ENCODE measurements at regions not wholly inside any gene's neighbourhood (a gene's known extent, or its start where the extent isn't known, plus 50 kb on each side); places are given as distances from the start of the nearest gene placed in this dataset.

DNA sequence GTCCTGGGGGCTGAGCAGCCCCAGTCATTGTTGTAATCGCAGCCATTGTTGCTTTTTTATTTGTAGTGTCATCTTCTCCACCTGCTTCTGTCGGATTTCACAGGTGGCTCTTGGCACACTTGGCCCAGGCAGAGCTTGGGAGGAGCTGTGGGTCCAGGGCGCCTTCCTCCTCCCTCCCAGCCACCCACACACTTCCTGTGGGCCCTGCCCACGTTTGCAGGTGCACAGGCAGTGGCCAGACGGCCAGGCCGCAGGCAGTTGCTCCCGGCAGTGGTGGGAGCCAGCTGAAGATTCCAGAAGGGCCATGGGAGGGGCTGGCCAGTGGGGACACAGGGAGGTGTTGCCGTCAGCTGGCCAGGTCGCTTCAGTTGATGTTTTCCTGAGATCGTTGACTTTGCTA is 1191.9 kb downstream of the BRD1 start:
- Histone ChIP-seq H3K27me3 (peaks cover 0 to 40% (median 0%) of the 10 kb centered on the region in 3 donors), H3K9me3 (no peaks in the 10 kb centered on the region), H3K36me3 (no peaks in the 10 kb centered on the region), H3K27ac (no peak overlapping the region), H3K4me1 (peaks cover 0 to 5% (median 0%) of the 10 kb centered on the region in 4 donors), H3K4me3 (no peak overlapping the region)
- intact Hi-C loops (cut with DNase I; ENCODE audit: low total_unique reads): no loop called here
- DNase-seq: peak in 1 of 2 donors; percentile 67
- TF ChIP-seq POLR2AphosphoS5 (IDR thresholded peaks at IDR 0.05) (no peak), POLR2A (IDR thresholded peaks at IDR 0.05) (no peak), EP300 (IDR thresholded peaks at IDR 0.05) (no peak)
- TF ChIP-seq, protein P1, sequence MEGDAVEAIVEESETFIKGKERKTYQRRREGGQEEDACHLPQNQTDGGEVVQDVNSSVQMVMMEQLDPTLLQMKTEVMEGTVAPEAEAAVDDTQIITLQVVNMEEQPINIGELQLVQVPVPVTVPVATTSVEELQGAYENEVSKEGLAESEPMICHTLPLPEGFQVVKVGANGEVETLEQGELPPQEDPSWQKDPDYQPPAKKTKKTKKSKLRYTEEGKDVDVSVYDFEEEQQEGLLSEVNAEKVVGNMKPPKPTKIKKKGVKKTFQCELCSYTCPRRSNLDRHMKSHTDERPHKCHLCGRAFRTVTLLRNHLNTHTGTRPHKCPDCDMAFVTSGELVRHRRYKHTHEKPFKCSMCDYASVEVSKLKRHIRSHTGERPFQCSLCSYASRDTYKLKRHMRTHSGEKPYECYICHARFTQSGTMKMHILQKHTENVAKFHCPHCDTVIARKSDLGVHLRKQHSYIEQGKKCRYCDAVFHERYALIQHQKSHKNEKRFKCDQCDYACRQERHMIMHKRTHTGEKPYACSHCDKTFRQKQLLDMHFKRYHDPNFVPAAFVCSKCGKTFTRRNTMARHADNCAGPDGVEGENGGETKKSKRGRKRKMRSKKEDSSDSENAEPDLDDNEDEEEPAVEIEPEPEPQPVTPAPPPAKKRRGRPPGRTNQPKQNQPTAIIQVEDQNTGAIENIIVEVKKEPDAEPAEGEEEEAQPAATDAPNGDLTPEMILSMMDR (IDR thresholded peaks at IDR 0.05): no peak
- WGBS, 5 donors: 20 to 38% (median 23%) methylated on average over 10 of the region's 10 CpGs

DNA sequence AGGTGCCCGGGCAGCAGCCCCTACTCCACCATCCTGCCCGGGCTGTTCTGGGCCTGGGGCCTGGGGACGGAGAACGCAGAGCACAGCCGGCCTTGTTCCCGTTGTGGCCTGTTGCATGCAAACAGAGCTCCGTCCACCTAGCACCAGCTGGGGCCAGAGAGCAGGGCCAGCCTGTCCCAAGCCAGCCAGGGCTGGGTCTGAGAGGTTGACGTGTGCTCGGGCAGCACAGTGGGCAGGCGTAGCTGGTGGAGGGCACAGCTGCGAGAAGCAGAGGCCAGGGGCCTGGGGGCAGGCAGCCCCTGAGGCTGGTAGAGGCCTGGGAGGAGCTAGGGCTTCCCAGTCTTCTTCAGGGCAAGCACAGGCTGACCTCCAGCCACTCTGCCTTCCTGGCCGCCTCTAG is 1192.6 kb downstream of the BRD1 start:
- TF ChIP-seq POLR2AphosphoS5 (IDR thresholded peaks at IDR 0.05) (no peak), POLR2A (IDR thresholded peaks at IDR 0.05) (no peak), EP300 (IDR thresholded peaks at IDR 0.05) (no peak)
- TF ChIP-seq, protein P1 (IDR thresholded peaks at IDR 0.05): no peak
- DNase-seq: no peak
- Histone ChIP-seq H3K4me1 (peaks cover 0 to 5% (median 0%) of the 10 kb centered on the region in 4 donors), H3K36me3 (no peaks in the 10 kb centered on the region), H3K27me3 (peaks cover 0 to 39% (median 0%) of the 10 kb centered on the region in 3 donors), H3K4me3 (no peak overlapping the region), H3K27ac (no peak overlapping the region), H3K9me3 (no peaks in the 10 kb centered on the region)
- WGBS, 5 donors: 78 to 91% (median 85%) methylated on average over 4 to 12 of the region's 12 CpGs
- intact Hi-C loops (cut with DNase I; ENCODE audit: low total_unique reads): no loop called here

DNA sequence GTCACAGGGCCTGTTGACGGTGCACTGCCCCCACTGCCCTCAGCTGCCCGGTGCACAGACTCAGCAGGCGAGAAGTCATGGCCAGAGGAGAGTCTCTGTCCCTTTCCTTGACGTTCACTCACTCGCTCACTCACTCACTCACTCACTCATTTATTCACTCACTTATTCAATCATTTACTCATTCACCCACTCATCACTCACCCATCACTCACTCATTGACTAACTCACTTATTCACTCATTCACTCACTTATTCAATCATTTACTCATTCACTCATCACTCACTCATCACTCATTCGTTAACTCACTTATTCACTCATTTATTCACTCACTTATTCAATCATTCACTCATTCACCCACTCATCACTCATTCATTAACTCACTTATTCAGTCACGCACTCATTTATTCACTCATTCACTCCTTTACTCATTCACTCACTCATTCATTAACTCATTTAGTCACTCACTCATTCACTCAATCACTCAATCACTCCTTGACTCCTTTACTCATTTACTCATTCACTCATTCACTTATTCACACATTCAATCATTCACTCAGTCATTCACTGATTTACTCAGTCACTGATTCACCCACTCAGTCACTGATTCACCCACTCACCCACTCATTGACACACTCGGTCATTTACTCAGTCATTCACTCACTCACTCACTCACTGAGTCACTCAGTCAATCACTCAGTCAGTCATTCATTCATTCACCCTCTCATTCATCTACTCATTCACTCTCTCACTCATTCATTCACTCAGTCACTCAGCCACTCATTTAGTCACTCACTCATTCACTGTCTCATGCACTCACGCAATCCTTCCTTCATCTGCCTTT is 1193.5 kb downstream of the BRD1 start:
- no peak for DNase-seq
- Histone ChIP-seq H3K36me3 (no peaks in the 10 kb centered on the region), H3K27ac (no peak overlapping the region), H3K4me1 (peaks cover 0 to 5% (median 0%) of the 10 kb centered on the region in 4 donors), H3K27me3 (peaks cover 0 to 39% (median 0%) of the 10 kb centered on the region in 3 donors), H3K4me3 (no peak overlapping the region), H3K9me3 (no peaks in the 10 kb centered on the region)
- 75 to 79% (median 78%) methylated on average over 9 of the region's 9 CpGs for WGBS, 5 donors
- TF ChIP-seq, protein P1 (IDR thresholded peaks at IDR 0.05): no peak
- no peak for TF ChIP-seq EP300 (IDR thresholded peaks at IDR 0.05)
- no peak for TF ChIP-seq POLR2AphosphoS5 (IDR thresholded peaks at IDR 0.05)
- no peak for TF ChIP-seq POLR2A (IDR thresholded peaks at IDR 0.05)
- intact Hi-C loops (cut with DNase I; ENCODE audit: low total_unique reads): no loop called here

DNA sequence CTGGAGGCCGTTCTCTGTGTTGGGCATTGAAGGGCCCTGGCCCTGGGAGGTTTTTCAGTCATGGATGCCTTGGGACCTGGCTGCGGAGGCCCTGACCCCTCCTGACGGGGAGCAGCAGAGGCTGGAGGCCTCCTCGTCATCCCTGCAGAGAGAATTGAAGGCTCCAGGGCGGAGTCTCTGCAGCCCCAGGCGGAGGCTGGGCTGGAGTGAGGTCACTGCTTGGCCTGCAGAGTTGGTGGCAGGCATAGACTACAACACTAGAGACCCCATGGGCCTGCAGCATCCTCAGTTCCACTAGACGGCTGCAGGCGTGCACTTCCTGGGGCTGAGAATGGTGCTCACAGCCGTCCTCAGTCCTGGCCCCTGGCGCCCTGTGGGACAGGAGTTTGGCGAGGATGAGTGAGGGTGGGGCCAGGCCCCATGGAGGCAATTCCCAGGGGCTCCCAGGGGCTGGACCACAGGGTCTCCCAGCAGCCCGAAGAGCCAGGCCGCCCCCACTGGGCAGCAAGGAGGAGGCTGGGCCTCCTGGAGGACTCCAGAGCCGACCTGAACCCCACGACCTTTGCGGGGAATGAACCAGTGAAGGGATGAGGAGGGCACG is 1194.9 kb downstream of the BRD1 start:
- Histone ChIP-seq H3K4me3 (no peak overlapping the region), H3K9me3 (no peaks in the 10 kb centered on the region), H3K27me3 (peaks cover 0 to 49% (median 3%) of the 10 kb centered on the region in 3 donors), H3K27ac (no peak overlapping the region), H3K36me3 (no peaks in the 10 kb centered on the region), H3K4me1 (peaks cover 0 to 5% (median 0%) of the 10 kb centered on the region in 4 donors)
- peak in 1 of 2 donors; percentile 41 for DNase-seq
- intact Hi-C loops (cut with DNase I; ENCODE audit: low total_unique reads): no loop called here
- 70 to 91% (median 80%) methylated on average over 10 to 17 of the region's 17 CpGs for WGBS, 5 donors
- TF ChIP-seq EP300 (IDR thresholded peaks at IDR 0.05) (no peak), POLR2A (IDR thresholded peaks at IDR 0.05) (no peak), POLR2AphosphoS5 (IDR thresholded peaks at IDR 0.05) (no peak)
- TF ChIP-seq, protein P1 (IDR thresholded peaks at IDR 0.05): no peak
